ENCODE measurements at regions not wholly inside any gene's neighbourhood (a gene's known extent, or its start where the extent isn't known, plus 50 kb on each side); places are given as distances from the start of the nearest gene placed in this dataset.

GRCh38 chr2:13353083-13353482, 636.3 kb downstream of the TRIB2 start:
- TF ChIP-seq ZBTB7A (IDR thresholded peaks at IDR 0.05; ENCODE audit: low read depth), result no peak
- no peak for TF ChIP-seq TEAD4 (IDR thresholded peaks at IDR 0.05)
- TF ChIP-seq NFIC (IDR thresholded peaks at IDR 0.05), result no peak
- TF ChIP-seq YY1 (IDR thresholded peaks at IDR 0.05; ENCODE audit: low read depth), result no peak
- no peak for TF ChIP-seq FOXM1 (IDR thresholded peaks at IDR 0.05; ENCODE audit: borderline replicate concordance, low read depth)
- TF ChIP-seq, protein P1, sequence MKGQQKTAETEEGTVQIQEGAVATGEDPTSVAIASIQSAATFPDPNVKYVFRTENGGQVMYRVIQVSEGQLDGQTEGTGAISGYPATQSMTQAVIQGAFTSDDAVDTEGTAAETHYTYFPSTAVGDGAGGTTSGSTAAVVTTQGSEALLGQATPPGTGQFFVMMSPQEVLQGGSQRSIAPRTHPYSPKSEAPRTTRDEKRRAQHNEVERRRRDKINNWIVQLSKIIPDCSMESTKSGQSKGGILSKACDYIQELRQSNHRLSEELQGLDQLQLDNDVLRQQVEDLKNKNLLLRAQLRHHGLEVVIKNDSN (IDR thresholded peaks at IDR 0.05), result no peak
- TF ChIP-seq, protein P2, sequence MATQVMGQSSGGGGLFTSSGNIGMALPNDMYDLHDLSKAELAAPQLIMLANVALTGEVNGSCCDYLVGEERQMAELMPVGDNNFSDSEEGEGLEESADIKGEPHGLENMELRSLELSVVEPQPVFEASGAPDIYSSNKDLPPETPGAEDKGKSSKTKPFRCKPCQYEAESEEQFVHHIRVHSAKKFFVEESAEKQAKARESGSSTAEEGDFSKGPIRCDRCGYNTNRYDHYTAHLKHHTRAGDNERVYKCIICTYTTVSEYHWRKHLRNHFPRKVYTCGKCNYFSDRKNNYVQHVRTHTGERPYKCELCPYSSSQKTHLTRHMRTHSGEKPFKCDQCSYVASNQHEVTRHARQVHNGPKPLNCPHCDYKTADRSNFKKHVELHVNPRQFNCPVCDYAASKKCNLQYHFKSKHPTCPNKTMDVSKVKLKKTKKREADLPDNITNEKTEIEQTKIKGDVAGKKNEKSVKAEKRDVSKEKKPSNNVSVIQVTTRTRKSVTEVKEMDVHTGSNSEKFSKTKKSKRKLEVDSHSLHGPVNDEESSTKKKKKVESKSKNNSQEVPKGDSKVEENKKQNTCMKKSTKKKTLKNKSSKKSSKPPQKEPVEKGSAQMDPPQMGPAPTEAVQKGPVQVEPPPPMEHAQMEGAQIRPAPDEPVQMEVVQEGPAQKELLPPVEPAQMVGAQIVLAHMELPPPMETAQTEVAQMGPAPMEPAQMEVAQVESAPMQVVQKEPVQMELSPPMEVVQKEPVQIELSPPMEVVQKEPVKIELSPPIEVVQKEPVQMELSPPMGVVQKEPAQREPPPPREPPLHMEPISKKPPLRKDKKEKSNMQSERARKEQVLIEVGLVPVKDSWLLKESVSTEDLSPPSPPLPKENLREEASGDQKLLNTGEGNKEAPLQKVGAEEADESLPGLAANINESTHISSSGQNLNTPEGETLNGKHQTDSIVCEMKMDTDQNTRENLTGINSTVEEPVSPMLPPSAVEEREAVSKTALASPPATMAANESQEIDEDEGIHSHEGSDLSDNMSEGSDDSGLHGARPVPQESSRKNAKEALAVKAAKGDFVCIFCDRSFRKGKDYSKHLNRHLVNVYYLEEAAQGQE (IDR thresholded peaks at IDR 0.05; ENCODE audit: low read depth), result no peak
- TF ChIP-seq EP300 (IDR thresholded peaks at IDR 0.05; ENCODE audit: borderline replicate concordance), result no peak
- TF ChIP-seq EGR1 (IDR thresholded peaks at IDR 0.05), result no peak
- TF ChIP-seq CEBPB (IDR thresholded peaks at IDR 0.05), result no peak
- no peak for TF ChIP-seq TAF1 (IDR thresholded peaks at IDR 0.05; ENCODE audit: low read depth)
- no peak for TF ChIP-seq RAD21 (IDR thresholded peaks at IDR 0.05; ENCODE audit: low read depth)
- no peak for TF ChIP-seq CREB1 (IDR thresholded peaks at IDR 0.05; ENCODE audit: low read depth)
- TF ChIP-seq MAX (IDR thresholded peaks at IDR 0.05), result no peak
- TF ChIP-seq TCF12 (IDR thresholded peaks at IDR 0.05; ENCODE audit: low read depth), result no peak

DNA sequence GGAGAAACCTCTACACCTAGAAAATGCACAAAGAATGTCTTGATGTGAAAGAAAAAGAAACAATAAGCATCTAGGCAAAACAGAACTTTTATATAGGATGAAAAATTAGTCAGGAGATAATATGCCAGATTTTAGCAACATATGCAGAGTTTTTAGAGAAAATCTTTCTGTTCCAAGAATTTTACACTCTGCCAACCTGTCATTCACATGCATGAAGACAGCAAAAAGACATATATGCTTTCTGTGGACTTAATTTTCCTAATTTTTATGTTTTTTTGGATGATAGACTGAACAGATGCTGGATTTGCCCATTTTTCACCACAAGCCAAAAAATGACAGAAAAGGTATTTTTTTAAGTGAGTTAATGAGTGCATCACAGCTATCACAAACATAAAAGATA, 637.3 kb downstream of the TRIB2 start:
- TF ChIP-seq TEAD4 (IDR thresholded peaks at IDR 0.05) (no peak), FOXM1 (IDR thresholded peaks at IDR 0.05; ENCODE audit: borderline replicate concordance, low read depth) (no peak), CEBPB (IDR thresholded peaks at IDR 0.05) (no peak), RAD21 (IDR thresholded peaks at IDR 0.05; ENCODE audit: low read depth) (no peak), TAF1 (IDR thresholded peaks at IDR 0.05; ENCODE audit: low read depth) (no peak), NFIC (IDR thresholded peaks at IDR 0.05) (no peak), MAX (IDR thresholded peaks at IDR 0.05) (no peak), TCF12 (IDR thresholded peaks at IDR 0.05; ENCODE audit: low read depth) (no peak), ZBTB7A (IDR thresholded peaks at IDR 0.05; ENCODE audit: low read depth) (no peak), EP300 (IDR thresholded peaks at IDR 0.05; ENCODE audit: borderline replicate concordance) (no peak), EGR1 (IDR thresholded peaks at IDR 0.05) (no peak), CREB1 (IDR thresholded peaks at IDR 0.05; ENCODE audit: low read depth) (no peak), YY1 (IDR thresholded peaks at IDR 0.05; ENCODE audit: low read depth) (no peak)
- TF ChIP-seq, protein P1 (IDR thresholded peaks at IDR 0.05), result no peak
- TF ChIP-seq, protein P2 (IDR thresholded peaks at IDR 0.05; ENCODE audit: low read depth), result no peak

GRCh38 chr2:13390676-13391075, 673.9 kb downstream of the TRIB2 start:
- TF ChIP-seq NFIC (IDR thresholded peaks at IDR 0.05) (no peak), CREB1 (IDR thresholded peaks at IDR 0.05; ENCODE audit: low read depth) (no peak), CEBPB (IDR thresholded peaks at IDR 0.05) (no peak), ZBTB7A (IDR thresholded peaks at IDR 0.05; ENCODE audit: low read depth) (no peak), MAX (IDR thresholded peaks at IDR 0.05) (no peak), TEAD4 (IDR thresholded peaks at IDR 0.05) (no peak), TCF12 (IDR thresholded peaks at IDR 0.05; ENCODE audit: low read depth) (no peak), RAD21 (IDR thresholded peaks at IDR 0.05; ENCODE audit: low read depth) (no peak), YY1 (IDR thresholded peaks at IDR 0.05; ENCODE audit: low read depth) (no peak), TAF1 (IDR thresholded peaks at IDR 0.05; ENCODE audit: low read depth) (no peak), EGR1 (IDR thresholded peaks at IDR 0.05) (no peak), FOXM1 (IDR thresholded peaks at IDR 0.05; ENCODE audit: borderline replicate concordance, low read depth) (no peak), EP300 (IDR thresholded peaks at IDR 0.05; ENCODE audit: borderline replicate concordance) (no peak)
- TF ChIP-seq, protein P2 (IDR thresholded peaks at IDR 0.05; ENCODE audit: low read depth), result no peak
- TF ChIP-seq, protein P1 (IDR thresholded peaks at IDR 0.05), result no peak

Measured in Ishikawa (cell line).